Upper lobe of right lung (tissue), 1 donor: ENCODE measurements at regions not wholly inside any gene's neighbourhood (a gene's known extent, or its start where the extent isn't known, plus 50 kb on each side); places are given as distances from the start of the nearest gene placed in this dataset.
"Not testable (repeated sequence)": the region's sequence is repeated elsewhere in the genome, so short reads cannot be mapped to it uniquely, and the experiment has no call there.

Experiments
- ATAC-seq: fragments of 200-7000 bp; cut with Tn5 transposase; one replicate; pipeline ENCODE4 v1.9.1; 2020; ENCODE audit warnings: mild to moderate bottlenecking, moderate library complexity
- DNase-seq: peaks from one replicate; pipeline ENCODE4 v3.0.0-alpha.2; 2020
- H3K27ac ChIP-seq: fragments of 200-600 bp; one replicate; pipeline ENCODE4 v1.8.0; 2022
- H3K27me3 ChIP-seq: fragments of 200-600 bp; one replicate; pipeline ENCODE4 v1.8.0; 2022; ENCODE audit warnings: mild to moderate bottlenecking
- H3K36me3 ChIP-seq: fragments of 200-600 bp; one replicate; pipeline ENCODE4 v1.8.0; 2022
- H3K4me1 ChIP-seq: fragments of 200-600 bp; one replicate; pipeline ENCODE4 v1.8.0; 2022
- H3K4me3 ChIP-seq: fragments of 200-600 bp; one replicate; pipeline ENCODE4 v1.8.0; 2022; ENCODE audit warnings: mild to moderate bottlenecking
- H3K9me3 ChIP-seq: fragments of 200-600 bp; one replicate; pipeline ENCODE4 v1.8.0; 2022
- CTCF ChIP-seq: fragments of 200-600 bp; IDR thresholded peaks from one replicate; pipeline ENCODE4 v1.8.0; 2022; ENCODE audit warnings: antibody characterized with exemption
- intact Hi-C: fragments of 100-400 bp; cut with DNase I; formaldehyde crosslinking; loops from one replicate; pipeline ENCODE4 v1.11.0; 2022
- donor health status: DM: no; HTN: yes; CAD: no; lungs with severe emphysema.

- no peak overlapping the region for H3K4me3 ChIP-seq
- H3K4me1 ChIP-seq = no peaks in the 10 kb centered on the region
- H3K27me3 ChIP-seq = no peaks in the 10 kb centered on the region
- no peaks in the 10 kb centered on the region for H3K9me3 ChIP-seq
- no peak for DNase-seq
- intact Hi-C loops = no loop called here
- ATAC-seq = no peak
- no peaks in the 10 kb centered on the region for H3K36me3 ChIP-seq
- TF ChIP-seq CTCF = no peak
- H3K27ac ChIP-seq = no peak overlapping the region
These were observed 135.8 kb upstream of the ABCB5 start for GRCh38 chr7:20479706-20480105.

GRCh38 chr7:20482071-20482470 lies 133.4 kb upstream of the ABCB5 start:
- Histone ChIP-seq H3K27ac (no peak overlapping the region), H3K4me3 (no peak overlapping the region), H3K27me3 (no peaks in the 10 kb centered on the region), H3K4me1 (no peaks in the 10 kb centered on the region), H3K36me3 (no peaks in the 10 kb centered on the region), H3K9me3 (no peaks in the 10 kb centered on the region)
- no peak for TF ChIP-seq CTCF
- no peak for DNase-seq
- ATAC-seq = no peak
- intact Hi-C loops = no loop called here

GRCh38 chr7:20484356-20484755 lies 131.1 kb upstream of the ABCB5 start:
- Histone ChIP-seq H3K27ac (no peak overlapping the region), H3K27me3 (no peaks in the 10 kb centered on the region), H3K36me3 (no peaks in the 10 kb centered on the region), H3K4me3 (no peak overlapping the region), H3K9me3 (peaks cover 21% of the 10 kb centered on the region), H3K4me1 (no peaks in the 10 kb centered on the region)
- no peak for TF ChIP-seq CTCF
- DNase-seq (no peak), ATAC-seq (no peak)
- intact Hi-C loops = no loop called here

- H3K9me3 ChIP-seq = peaks cover 22% of the 10 kb centered on the region
- H3K36me3 ChIP-seq = no peaks in the 10 kb centered on the region
- no peaks in the 10 kb centered on the region for H3K4me1 ChIP-seq
- intact Hi-C loops = no loop called here
- H3K4me3 ChIP-seq = no peak overlapping the region
- DNase-seq = no peak
- no peak overlapping the region for H3K27ac ChIP-seq
- TF ChIP-seq CTCF = no peak
- no peak for ATAC-seq
- no peaks in the 10 kb centered on the region for H3K27me3 ChIP-seq
These were observed 126.6 kb upstream of the ABCB5 start for GRCh38 chr7:20488850-20489249.

- no peak for TF ChIP-seq CTCF
- Histone ChIP-seq H3K27me3 (no peaks in the 10 kb centered on the region), H3K36me3 (no peaks in the 10 kb centered on the region), H3K9me3 (peaks cover 22% of the 10 kb centered on the region), H3K27ac (no peak overlapping the region), H3K4me1 (no peaks in the 10 kb centered on the region), H3K4me3 (no peak overlapping the region)
- DNase-seq (no peak), ATAC-seq (no peak)
- intact Hi-C loops = no loop called here
These were observed 124.2 kb upstream of the ABCB5 start for GRCh38 chr7:20491284-20491683.

GRCh38 chr7:20494566-20494965 lies 120.9 kb upstream of the ABCB5 start:
- Histone ChIP-seq H3K36me3 (no peaks in the 10 kb centered on the region), H3K4me1 (no peaks in the 10 kb centered on the region), H3K27me3 (no peaks in the 10 kb centered on the region), H3K27ac (no peak overlapping the region), H3K4me3 (no peak overlapping the region), H3K9me3 (no peaks in the 10 kb centered on the region)
- intact Hi-C loops = no loop called here
- ATAC-seq = no peak
- no peak for DNase-seq
- TF ChIP-seq CTCF = no peak

- H3K4me1 ChIP-seq, H3K27me3 ChIP-seq, intact Hi-C loops, H3K36me3 ChIP-seq, H3K9me3 ChIP-seq, DNase-seq, H3K4me3 ChIP-seq, H3K27ac ChIP-seq, ATAC-seq: not testable (repeated sequence)
These were observed 114.0 kb upstream of the ABCB5 start for GRCh38 chr7:20501473-20501872.
